RWPE2 (cell line): ENCODE measurements at regions not wholly inside any gene's neighbourhood (a gene's known extent, or its start where the extent isn't known, plus 50 kb on each side); places are given as distances from the start of the nearest gene placed in this dataset.
"Not testable (repeated sequence)": the region's sequence is repeated elsewhere in the genome, so short reads cannot be mapped to it uniquely, and the experiment has no call there.

Experiments used
- ATAC-seq: fragments of 200-7000 bp; cut with Tn5 transposase; 3 replicates; pipeline ENCODE4 v1.9.1; 2021; ENCODE audit warnings: low read depth
- DNase-seq: peaks from one replicate; pipeline ENCODE4 v3.0.0-alpha.2; 2020; ENCODE audit warnings: low spot score
- H3K27ac ChIP-seq: fragments of 450-650 bp; 2 replicates; pipeline ENCODE4 v1.5.1; 2017; ENCODE audit warnings: mild to moderate bottlenecking; ENCODE audit not compliant: poor library complexity, severe bottlenecking
- H3K27me3 ChIP-seq: fragments of 250-450 bp; sonication (Bioruptor Pico); 2 replicates; pipeline ENCODE4 v1.5.1; 2021; ENCODE audit warnings: mild to moderate bottlenecking, moderate library complexity; ENCODE audit not compliant: insufficient read depth, poor library complexity, severe bottlenecking
- H3K36me3 ChIP-seq: fragments of 250-450 bp; sonication (Bioruptor Pico); 2 replicates; pipeline ENCODE4 v1.5.1; 2020; ENCODE audit warnings: low read depth, mild to moderate bottlenecking, moderate library complexity
- H3K4me1 ChIP-seq: fragments of 250-450 bp; sonication (Bioruptor Pico); 2 replicates; pipeline ENCODE4 v1.5.1; 2021; ENCODE audit warnings: mild to moderate bottlenecking, moderate library complexity; ENCODE audit not compliant: insufficient read depth, poor library complexity, severe bottlenecking
- H3K4me3 ChIP-seq: fragments of 250-450 bp; sonication (Bioruptor Pico); 2 replicates; pipeline ENCODE4 v1.5.1; 2021; ENCODE audit warnings: mild to moderate bottlenecking, moderate library complexity; ENCODE audit not compliant: severe bottlenecking
- H3K9me3 ChIP-seq: fragments of 250-450 bp; sonication (Bioruptor Pico); 2 replicates; pipeline ENCODE4 v1.5.1; 2021; ENCODE audit warnings: mild to moderate bottlenecking, moderate library complexity; ENCODE audit not compliant: severe bottlenecking
- TF ChIP-seq, protein P1 (sequence below): fragments of 450-650 bp; IDR thresholded peaks from one replicate; pipeline ENCODE4 v1.5.1; 2017; ENCODE audit warnings: mild to moderate bottlenecking, moderate library complexity; ENCODE audit not compliant: poor library complexity, severe bottlenecking

DNA sequence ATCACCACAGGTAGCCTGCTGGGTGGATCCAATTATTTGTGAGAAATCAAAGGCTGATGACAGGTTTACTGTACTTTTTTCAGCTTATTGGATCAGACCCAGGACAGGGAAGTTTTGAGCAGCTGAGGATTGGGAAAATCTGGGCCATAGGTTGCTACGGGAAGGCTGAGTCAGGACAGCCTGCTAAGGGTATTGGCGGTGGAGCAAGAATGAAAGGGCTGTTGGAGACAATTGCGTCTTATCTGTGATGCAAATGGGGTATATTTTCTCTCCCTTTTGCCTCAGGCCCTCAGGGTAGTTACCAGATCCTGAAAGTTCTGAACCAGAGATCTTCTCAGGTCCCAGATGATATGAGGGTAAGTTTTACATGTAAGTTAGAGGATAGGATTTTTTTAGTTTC, 317.7 kb downstream of the EDEM1 start:
- Histone ChIP-seq H3K27ac (no peak overlapping the region), H3K36me3 (no peaks in the 10 kb centered on the region), H3K27me3 (no peaks in the 10 kb centered on the region), H3K4me1 (no peaks in the 10 kb centered on the region), H3K9me3 (no peaks in the 10 kb centered on the region), H3K4me3 (no peak overlapping the region)
- TF ChIP-seq, protein P1, sequence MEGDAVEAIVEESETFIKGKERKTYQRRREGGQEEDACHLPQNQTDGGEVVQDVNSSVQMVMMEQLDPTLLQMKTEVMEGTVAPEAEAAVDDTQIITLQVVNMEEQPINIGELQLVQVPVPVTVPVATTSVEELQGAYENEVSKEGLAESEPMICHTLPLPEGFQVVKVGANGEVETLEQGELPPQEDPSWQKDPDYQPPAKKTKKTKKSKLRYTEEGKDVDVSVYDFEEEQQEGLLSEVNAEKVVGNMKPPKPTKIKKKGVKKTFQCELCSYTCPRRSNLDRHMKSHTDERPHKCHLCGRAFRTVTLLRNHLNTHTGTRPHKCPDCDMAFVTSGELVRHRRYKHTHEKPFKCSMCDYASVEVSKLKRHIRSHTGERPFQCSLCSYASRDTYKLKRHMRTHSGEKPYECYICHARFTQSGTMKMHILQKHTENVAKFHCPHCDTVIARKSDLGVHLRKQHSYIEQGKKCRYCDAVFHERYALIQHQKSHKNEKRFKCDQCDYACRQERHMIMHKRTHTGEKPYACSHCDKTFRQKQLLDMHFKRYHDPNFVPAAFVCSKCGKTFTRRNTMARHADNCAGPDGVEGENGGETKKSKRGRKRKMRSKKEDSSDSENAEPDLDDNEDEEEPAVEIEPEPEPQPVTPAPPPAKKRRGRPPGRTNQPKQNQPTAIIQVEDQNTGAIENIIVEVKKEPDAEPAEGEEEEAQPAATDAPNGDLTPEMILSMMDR: no peak
- ATAC-seq: no peak
- DNase-seq: no peak

DNA sequence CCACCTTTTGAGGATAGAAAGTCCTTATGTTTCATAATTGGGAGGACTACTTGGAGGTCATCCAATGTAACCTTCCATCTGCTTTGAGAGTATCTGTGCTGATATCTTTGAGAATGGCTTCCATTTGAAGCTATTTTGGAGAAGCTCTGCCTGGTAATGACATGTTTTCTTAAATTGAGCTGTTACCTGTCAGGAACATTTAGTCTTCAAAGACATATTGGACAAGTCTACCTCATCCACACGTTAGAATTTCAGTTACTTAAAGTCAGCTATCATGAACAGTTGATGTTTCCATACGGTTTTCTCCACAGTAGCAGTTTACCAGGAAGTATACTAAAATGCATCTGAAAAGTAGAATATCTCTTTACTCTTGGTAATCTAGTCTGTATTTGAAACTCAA, 318.5 kb downstream of the EDEM1 start:
- ATAC-seq: no peak

DNA sequence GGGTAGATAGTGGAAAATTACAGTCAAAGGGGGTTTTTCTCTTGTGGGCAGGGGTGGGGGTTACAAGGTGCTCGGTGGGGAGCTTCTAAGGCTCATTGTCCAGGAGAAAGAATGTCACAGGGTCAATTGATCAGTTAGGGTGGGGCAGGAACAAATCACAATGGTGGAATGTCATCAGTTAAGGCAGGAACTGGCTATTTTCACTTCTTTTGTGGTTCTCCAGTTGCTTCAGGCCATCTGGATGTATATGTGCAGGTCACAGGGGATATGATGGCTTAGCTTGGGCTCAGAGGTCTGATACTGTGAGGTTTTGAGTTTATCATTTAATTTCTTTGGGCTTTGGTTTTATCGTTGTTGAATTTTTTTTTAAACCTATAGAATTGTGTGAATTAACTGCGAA, 321.4 kb downstream of the EDEM1 start:
- not testable (repeated sequence) for H3K9me3 ChIP-seq, H3K4me1 ChIP-seq, H3K27ac ChIP-seq, H3K36me3 ChIP-seq, H3K27me3 ChIP-seq, ATAC-seq, H3K4me3 ChIP-seq, DNase-seq

More for the DNA sequence above, 318.5 kb downstream of the EDEM1 start:
- no peak for DNase-seq
- H3K4me1 ChIP-seq: no peaks in the 10 kb centered on the region
- no peaks in the 10 kb centered on the region for H3K9me3 ChIP-seq
- TF ChIP-seq, protein P1: no peak
- H3K36me3 ChIP-seq: no peaks in the 10 kb centered on the region
- H3K27me3 ChIP-seq: no peaks in the 10 kb centered on the region
- no peak overlapping the region for H3K27ac ChIP-seq
- H3K4me3 ChIP-seq: no peak overlapping the region

DNA sequence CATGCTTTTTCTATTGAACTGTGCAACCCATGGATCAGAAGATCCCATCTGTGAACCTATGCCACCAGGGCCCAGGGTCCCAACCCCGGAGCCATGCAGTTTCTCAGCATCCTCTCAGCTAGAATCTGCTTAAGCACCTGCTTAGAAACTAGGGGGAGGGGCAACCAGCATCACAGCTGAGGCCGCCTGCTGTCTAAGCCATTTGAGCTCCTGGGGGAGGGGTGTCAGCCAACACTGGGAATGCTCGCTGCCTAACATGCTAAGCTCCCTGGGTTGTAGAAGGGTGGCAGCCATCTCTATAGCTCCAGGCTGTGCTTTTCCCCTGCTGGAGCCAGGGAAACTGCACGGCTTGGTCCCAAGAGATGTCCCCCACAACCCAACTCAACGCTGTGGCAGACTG, 322.8 kb downstream of the EDEM1 start:
- Histone ChIP-seq H3K4me1 (no peaks in the 10 kb centered on the region), H3K4me3 (no peak overlapping the region)
- DNase-seq: no peak

DNA sequence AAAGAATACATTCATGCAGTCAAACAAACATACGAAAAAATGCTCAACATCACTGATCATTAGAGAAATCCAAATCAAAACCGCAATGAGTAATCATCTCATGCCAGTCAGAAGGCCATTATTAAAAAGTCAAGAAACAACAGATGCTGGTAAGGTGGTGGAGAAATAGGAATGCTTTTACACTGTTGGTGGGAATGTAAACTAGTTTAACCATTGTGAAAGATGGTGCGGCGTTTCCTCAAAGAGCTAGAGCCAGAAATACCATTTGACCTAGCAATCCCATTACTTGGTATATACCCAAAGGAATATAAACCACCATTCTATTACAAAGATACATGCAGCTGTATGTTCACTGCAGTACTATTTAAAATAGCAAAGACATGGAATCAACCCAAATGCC, 330.4 kb downstream of the EDEM1 start:
- no peak for ATAC-seq
- Histone ChIP-seq H3K27ac (no peak overlapping the region), H3K9me3 (no peaks in the 10 kb centered on the region), H3K4me3 (no peak overlapping the region), H3K4me1 (no peaks in the 10 kb centered on the region), H3K36me3 (no peaks in the 10 kb centered on the region), H3K27me3 (no peaks in the 10 kb centered on the region)
- no peak for DNase-seq
- TF ChIP-seq, protein P1: no peak

More for the DNA sequence above, 322.8 kb downstream of the EDEM1 start:
- ATAC-seq: no peak
- no peaks in the 10 kb centered on the region for H3K36me3 ChIP-seq
- no peak overlapping the region for H3K27ac ChIP-seq
- no peaks in the 10 kb centered on the region for H3K9me3 ChIP-seq
- TF ChIP-seq, protein P1: no peak
- no peaks in the 10 kb centered on the region for H3K27me3 ChIP-seq
